ENCODE measurements at regions not wholly inside any gene's neighbourhood (a gene's known extent, or its start where the extent isn't known, plus 50 kb on each side); places are given as distances from the start of the nearest gene placed in this dataset.
"Not testable (repeated sequence)": the region's sequence is repeated elsewhere in the genome, so short reads cannot be mapped to it uniquely, and the experiment has no call there.

GRCh38 chr2:90215880-90216279 is 1524.4 kb downstream of the RPIA start:
- not testable (repeated sequence) for H3K9me3 Mint-ChIP-seq, H3K27ac Mint-ChIP-seq, H3K4me1 Mint-ChIP-seq, ATAC-seq, H3K27me3 Mint-ChIP-seq, DNase-seq, H3K4me3 Mint-ChIP-seq

GRCh38 chr2:90216801-90217200 is 1525.3 kb downstream of the RPIA start:
- not testable (repeated sequence) for DNase-seq, ATAC-seq

GRCh38 chr2:90218534-90218933 is 1527.1 kb downstream of the RPIA start:
- not testable (repeated sequence) for H3K27ac Mint-ChIP-seq, H3K27me3 Mint-ChIP-seq, H3K9me3 Mint-ChIP-seq, H3K4me3 Mint-ChIP-seq, H3K4me1 Mint-ChIP-seq, ATAC-seq, DNase-seq

More at GRCh38 chr2:90216801-90217200, 1525.3 kb downstream of the RPIA start:
- not testable (repeated sequence) for H3K27ac Mint-ChIP-seq, H3K4me3 Mint-ChIP-seq, H3K4me1 Mint-ChIP-seq, H3K27me3 Mint-ChIP-seq, H3K9me3 Mint-ChIP-seq

- H3K27me3 Mint-ChIP-seq, H3K4me1 Mint-ChIP-seq, DNase-seq, ATAC-seq, H3K9me3 Mint-ChIP-seq, H3K4me3 Mint-ChIP-seq, H3K27ac Mint-ChIP-seq: not testable (repeated sequence)
Measured at GRCh38 chr2:90220623-90221299, 1529.3 kb downstream of the RPIA start.

DNA sequence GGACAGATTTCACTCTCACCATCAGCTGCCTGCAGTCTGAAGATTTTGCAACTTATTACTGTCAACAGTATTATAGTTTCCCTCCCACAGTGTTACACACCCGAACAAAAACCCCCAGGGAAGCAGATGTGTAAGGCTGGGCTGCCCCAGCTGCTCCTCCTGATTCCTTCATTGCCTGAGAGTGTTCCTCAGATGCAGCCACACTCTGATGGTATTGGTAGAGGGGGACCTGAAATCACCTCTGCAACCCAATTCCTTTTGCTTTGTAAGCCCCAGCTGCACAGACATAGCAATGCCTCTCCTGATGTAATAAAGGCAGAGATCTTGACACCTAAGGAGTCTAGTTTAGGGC is 1529.8 kb downstream of the RPIA start:
- ATAC-seq = no peak
- Mint-ChIP-seq H3K27me3 (no peaks in the 10 kb centered on the region), H3K4me3 (no peak overlapping the region), H3K27ac (no peak overlapping the region), H3K4me1 (no peaks in the 10 kb centered on the region), H3K9me3 (peaks cover 0 to 3% of the 10 kb centered on the region in 2 donors)
- no peak for DNase-seq

DNA sequence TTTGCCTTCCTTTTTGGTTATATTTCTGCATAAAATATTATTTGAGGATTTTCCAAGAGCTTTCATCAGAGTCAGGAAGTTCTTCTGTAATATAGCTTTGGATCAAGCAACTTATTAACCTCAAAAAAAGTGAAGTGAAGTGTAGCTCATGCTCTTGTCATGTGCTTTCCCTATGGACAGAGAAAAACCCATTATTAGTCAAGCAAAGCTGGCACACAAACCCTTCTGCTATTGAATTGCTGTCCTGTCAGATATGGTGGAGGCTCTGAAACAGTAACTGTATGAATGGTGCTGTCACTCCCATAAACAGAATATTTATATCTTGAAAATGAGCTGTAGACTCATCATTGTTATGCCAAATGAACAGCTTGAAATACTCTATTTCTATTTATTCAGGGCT is 1533.3 kb downstream of the RPIA start:
- DNase-seq, H3K27ac Mint-ChIP-seq, H3K27me3 Mint-ChIP-seq, H3K4me3 Mint-ChIP-seq, H3K4me1 Mint-ChIP-seq, H3K9me3 Mint-ChIP-seq, ATAC-seq: not testable (repeated sequence)

DNA sequence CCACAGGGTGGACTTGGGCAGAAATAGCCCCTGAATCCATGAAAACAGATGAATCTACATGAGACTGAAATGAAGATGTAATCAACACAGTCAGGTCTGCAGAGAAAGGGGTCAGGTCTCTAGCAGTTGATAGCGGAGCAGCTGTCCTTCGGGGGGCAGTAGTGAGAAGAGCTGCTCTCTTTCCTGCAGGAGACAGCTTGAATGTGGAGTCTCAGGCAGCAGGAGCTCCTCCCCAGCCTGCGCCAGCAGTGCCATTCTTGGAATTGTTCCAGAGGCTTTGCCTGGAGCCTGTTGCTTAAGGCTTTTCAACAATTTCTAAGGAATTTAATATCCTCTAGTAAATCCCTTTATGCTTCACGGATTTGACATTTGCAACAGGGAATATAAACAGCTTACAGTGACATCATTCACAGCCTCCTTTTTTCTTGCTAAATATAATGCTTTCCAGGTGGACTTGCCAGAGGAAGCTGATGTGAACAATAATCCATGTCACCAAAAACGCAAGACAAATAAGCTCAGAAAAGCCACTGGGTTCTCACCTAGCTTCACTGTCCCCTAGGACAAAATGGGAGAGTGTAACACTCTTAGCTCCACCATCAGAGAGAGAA is 1535.1 kb downstream of the RPIA start:
- H3K27ac Mint-ChIP-seq = not testable (repeated sequence)

GRCh38 chr2:90231199-90231598 is 1539.7 kb downstream of the RPIA start:
- H3K27me3 Mint-ChIP-seq, ATAC-seq, H3K4me3 Mint-ChIP-seq, H3K9me3 Mint-ChIP-seq, DNase-seq, H3K4me1 Mint-ChIP-seq, H3K27ac Mint-ChIP-seq: not testable (repeated sequence)

More for the DNA sequence above, 1535.1 kb downstream of the RPIA start:
- H3K4me3 Mint-ChIP-seq, H3K9me3 Mint-ChIP-seq, H3K27me3 Mint-ChIP-seq, H3K4me1 Mint-ChIP-seq, DNase-seq, ATAC-seq: not testable (repeated sequence)

DNA sequence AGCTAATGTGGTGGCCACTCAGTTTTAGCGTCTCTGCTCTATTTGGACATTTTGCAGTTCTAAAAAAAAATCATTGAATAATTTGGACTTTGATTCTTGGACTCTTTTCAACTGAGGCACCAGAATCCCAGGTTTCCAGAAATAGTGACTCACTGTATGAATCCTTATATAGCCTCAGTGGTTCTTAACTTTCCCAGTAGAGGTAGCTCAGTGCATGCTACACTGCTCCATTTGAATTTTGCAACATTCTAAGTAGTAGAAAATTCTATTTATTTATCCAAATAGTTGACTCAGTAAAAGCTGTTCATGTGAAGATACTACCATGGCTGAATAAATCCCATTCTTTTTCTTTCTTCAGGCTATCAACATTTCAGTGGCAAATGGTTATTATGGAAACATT is 1544.0 kb downstream of the RPIA start:
- H3K4me1 Mint-ChIP-seq, H3K27ac Mint-ChIP-seq, DNase-seq, ATAC-seq, H3K9me3 Mint-ChIP-seq, H3K27me3 Mint-ChIP-seq, H3K4me3 Mint-ChIP-seq: not testable (repeated sequence)

DNA sequence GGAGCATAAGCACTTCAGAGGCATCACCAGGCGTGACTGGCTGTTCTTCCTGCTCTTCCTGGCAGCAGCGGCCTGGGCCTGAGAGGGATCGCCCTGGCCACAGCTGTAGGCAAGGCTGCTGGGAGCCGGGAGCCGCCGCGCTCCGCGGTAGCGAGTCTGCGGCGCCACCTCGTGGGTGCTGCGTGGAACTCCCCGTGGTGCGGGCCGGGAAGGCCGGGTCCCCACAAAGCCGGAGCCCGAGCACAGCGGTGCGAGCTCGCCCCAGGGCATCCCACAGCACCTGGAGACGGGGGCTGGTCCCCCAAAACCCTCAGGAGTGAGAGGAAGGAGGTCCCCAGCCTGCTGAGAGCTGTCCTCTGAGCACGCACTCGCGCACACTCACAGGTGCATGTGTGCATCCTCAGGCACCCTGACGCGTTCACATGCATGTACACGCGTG is 1546.5 kb downstream of the RPIA start:
- not testable (repeated sequence) for H3K27me3 Mint-ChIP-seq, H3K4me3 Mint-ChIP-seq, H3K9me3 Mint-ChIP-seq, ATAC-seq, H3K27ac Mint-ChIP-seq, H3K4me1 Mint-ChIP-seq
- peak in 1 of 2 donors; percentile 9 for DNase-seq

- DNase-seq, H3K4me3 Mint-ChIP-seq, H3K27ac Mint-ChIP-seq, H3K4me1 Mint-ChIP-seq, H3K27me3 Mint-ChIP-seq, H3K9me3 Mint-ChIP-seq, ATAC-seq: not testable (repeated sequence)
Measured at GRCh38 chr2:90238505-90239230, 1547.2 kb downstream of the RPIA start.

DNA sequence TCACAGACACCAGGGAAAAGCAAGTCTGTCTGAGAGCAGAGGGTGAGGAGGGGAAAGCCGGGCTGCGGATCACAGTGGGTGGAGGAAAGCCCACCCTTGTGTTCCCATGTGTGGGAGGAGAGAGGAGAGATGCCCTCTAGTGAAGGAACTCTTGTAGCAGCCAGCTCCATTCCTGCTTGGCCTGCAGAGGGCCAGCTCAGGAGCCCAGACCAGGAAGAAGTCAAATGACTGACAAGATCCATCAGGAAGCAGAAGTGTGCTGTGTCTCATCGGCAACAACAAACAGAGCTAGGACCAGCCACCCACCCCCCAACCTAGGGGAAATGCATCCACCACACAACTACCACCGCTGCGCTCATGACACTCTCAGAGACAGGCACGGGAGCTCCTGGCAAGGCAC is 1548.3 kb downstream of the RPIA start:
- not testable (repeated sequence) for ATAC-seq, H3K4me1 Mint-ChIP-seq, H3K27ac Mint-ChIP-seq, DNase-seq, H3K27me3 Mint-ChIP-seq, H3K9me3 Mint-ChIP-seq, H3K4me3 Mint-ChIP-seq

DNA sequence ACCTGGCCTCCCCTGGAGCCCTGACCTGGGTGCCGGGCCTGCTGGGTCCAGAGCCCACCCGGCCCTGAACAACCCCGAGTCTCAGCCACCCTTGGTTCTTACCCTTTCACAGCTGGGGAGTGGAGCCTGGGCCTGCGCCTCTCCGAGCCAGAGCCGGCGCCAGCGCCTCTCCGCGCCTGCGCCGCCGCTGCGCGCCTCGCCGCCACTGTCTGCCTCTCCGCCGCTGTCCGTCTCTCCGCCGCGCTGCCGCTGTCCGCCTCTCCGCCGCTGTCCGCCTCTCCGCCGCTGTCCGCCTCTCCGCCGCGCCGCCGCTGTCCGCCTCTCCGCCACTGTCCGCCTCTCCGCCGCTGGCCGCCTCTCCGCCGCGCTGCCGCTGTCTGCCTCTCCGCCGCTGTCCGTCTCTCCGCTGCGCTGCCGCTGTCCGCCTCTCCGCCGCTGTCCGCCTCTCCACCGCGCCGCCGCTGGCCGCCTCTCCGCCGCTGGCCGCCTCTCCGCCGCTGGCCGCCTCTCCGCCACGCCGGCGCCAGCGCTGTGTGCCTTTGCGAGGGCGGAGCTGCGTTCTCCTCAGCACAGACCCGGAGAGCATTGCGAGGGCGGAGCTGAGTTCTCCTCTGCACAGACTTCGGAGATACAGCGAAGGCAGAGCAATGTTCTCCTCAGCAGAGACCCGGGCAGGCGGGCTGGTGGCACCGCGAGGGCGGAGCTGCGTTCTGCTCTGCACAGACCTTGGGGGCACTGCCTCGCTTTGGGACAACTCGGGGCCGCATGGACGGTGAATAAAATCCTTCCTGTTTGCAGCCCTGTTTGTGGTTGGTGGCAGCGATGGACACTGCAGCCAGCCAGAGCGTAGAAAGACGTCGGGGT is 1553.7 kb downstream of the RPIA start:
- not testable (repeated sequence) for H3K27ac Mint-ChIP-seq, H3K9me3 Mint-ChIP-seq, DNase-seq, H3K4me1 Mint-ChIP-seq, ATAC-seq, H3K27me3 Mint-ChIP-seq, H3K4me3 Mint-ChIP-seq

GRCh38 chr2:90248400-90248799 is 1556.9 kb downstream of the RPIA start:
- not testable (repeated sequence) for DNase-seq, H3K4me3 Mint-ChIP-seq, H3K27ac Mint-ChIP-seq, H3K9me3 Mint-ChIP-seq, H3K4me1 Mint-ChIP-seq, H3K27me3 Mint-ChIP-seq, ATAC-seq

DNA sequence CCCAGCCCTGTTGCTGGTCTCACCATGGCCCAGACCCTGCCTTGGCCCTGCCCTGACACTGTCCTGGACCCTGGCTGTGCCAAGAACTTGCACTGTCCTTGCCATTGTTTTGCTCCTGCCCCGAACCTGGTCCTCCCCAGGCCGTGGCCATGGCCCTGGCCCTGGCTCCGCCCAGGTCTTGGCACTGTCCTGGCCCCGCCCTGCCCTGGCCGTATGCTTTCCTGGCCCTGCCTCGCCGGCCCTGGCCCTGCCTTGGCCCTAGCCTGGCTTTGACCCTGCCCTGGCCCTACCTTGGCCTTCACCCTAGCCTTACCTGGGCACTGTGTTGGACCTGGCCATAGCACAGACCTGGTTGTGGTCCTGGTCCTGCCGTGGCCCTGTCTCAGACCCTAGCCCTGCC is 1558.9 kb downstream of the RPIA start:
- ATAC-seq = not testable (repeated sequence)

More for the DNA sequence above, 1558.9 kb downstream of the RPIA start:
- H3K27me3 Mint-ChIP-seq, DNase-seq, H3K4me1 Mint-ChIP-seq, H3K9me3 Mint-ChIP-seq, H3K27ac Mint-ChIP-seq, H3K4me3 Mint-ChIP-seq: not testable (repeated sequence)
